Upper lobe of left lung (tissue), 4 donors: ENCODE measurements at regions not wholly inside any gene's neighbourhood (a gene's known extent, or its start where the extent isn't known, plus 50 kb on each side); places are given as distances from the start of the nearest gene placed in this dataset.

Experiments used
- CTCF ChIP-seq, 6 experiments: fragments of 450-650 bp in 4 of 6; fragments of 200-600 bp in 2 of 6; sonication (generic) in 2 of 6; IDR thresholded peaks; one replicate each; pipeline ENCODE4 v1.5.1; 2016 to 2019; ENCODE audit warnings: antibody characterized with exemption in 6 of 6
- EP300 ChIP-seq, 4 donors: sonication (generic); formaldehyde crosslinking; IDR thresholded peaks; one replicate each; pipeline ENCODE4 v1.5.1; 2017; ENCODE audit warnings: antibody characterized with exemption in 4 of 4, control low read depth in 2 of 4
- POLR2A ChIP-seq, 4 donors: fragments of 450-650 bp; IDR thresholded peaks; one replicate each; pipeline ENCODE4 v1.5.1; 2016 to 2017; ENCODE audit warnings: antibody characterized with exemption in 4 of 4, mild to moderate bottlenecking in 2 of 4
- POLR2AphosphoS5 ChIP-seq, 2 donors: sonication (generic); formaldehyde crosslinking; IDR thresholded peaks; one replicate each; pipeline ENCODE4 v1.5.1; 2017; ENCODE audit warnings: antibody characterized with exemption in 2 of 2

GRCh38 chr16:49027420-49027819 is 254.2 kb downstream of the CBLN1 start:
- TF ChIP-seq POLR2AphosphoS5 (IDR thresholded peaks at IDR 0.05): no peak
- TF ChIP-seq CTCF (IDR thresholded peaks at IDR 0.05): no peak
- TF ChIP-seq POLR2A (IDR thresholded peaks at IDR 0.05): no peak
- TF ChIP-seq EP300 (IDR thresholded peaks at IDR 0.05): no peak
